GM20000 (cell line): ENCODE measurements at regions not wholly inside any gene's neighbourhood (a gene's known extent, or its start where the extent isn't known, plus 50 kb on each side); places are given as distances from the start of the nearest gene placed in this dataset.
"Not testable (repeated sequence)": the region's sequence is repeated elsewhere in the genome, so short reads cannot be mapped to it uniquely, and the experiment has no call there.

Experiments used
- DNase-seq: peaks from one replicate; pipeline ENCODE4 v3.0.0; 2012; ENCODE audit warnings: low spot score
- CTCF ChIP-seq: IDR thresholded peaks from 2 replicates; pipeline ENCODE4 v1.5.1; 2012; ENCODE audit warnings: mild to moderate bottlenecking, control low read depth; ENCODE audit errors: extremely low read depth, missing control alignments

- TF ChIP-seq CTCF = no peak
- no peak for DNase-seq
Measured at GRCh38 chrX:45421806-45422205, 221.1 kb upstream of the DIPK2B start.

- TF ChIP-seq CTCF = no peak
- DNase-seq = no peak
Measured at GRCh38 chrX:45404206-45404605, 203.5 kb upstream of the DIPK2B start.

- DNase-seq = no peak
- no peak for TF ChIP-seq CTCF
Measured at GRCh38 chrX:45401923-45402322, 201.2 kb upstream of the DIPK2B start.

- not testable (repeated sequence) for DNase-seq
Measured at GRCh38 chrX:45400951-45401725, 200.5 kb upstream of the DIPK2B start.

GRCh38 chrX:45400027-45400779, 199.5 kb upstream of the DIPK2B start:
- no peak for TF ChIP-seq CTCF
- no peak for DNase-seq

- no peak for TF ChIP-seq CTCF
- no peak for DNase-seq
Measured at GRCh38 chrX:45385757-45386156, 185.1 kb upstream of the DIPK2B start.

GRCh38 chrX:45381841-45382240, 181.2 kb upstream of the DIPK2B start:
- DNase-seq = no peak
- TF ChIP-seq CTCF = no peak
